Uterus (tissue), 3 donors: ENCODE measurements at regions not wholly inside any gene's neighbourhood (a gene's known extent, or its start where the extent isn't known, plus 50 kb on each side); places are given as distances from the start of the nearest gene placed in this dataset.

Source experiments
- DNase-seq, 2 donors: peaks; one replicate each; pipeline ENCODE4 v3.0.0-alpha.2; 2019 to 2020
- H3K27ac ChIP-seq, 2 donors: fragments of 200-600 bp; sonication (generic); 1 replicate in 1 of 2; 2 replicates in 1 of 2; pipeline ENCODE4 v1.5.1; 2016 to 2018
- H3K27me3 ChIP-seq, 2 donors: fragments of 200-600 bp; sonication (generic); one replicate each; pipeline ENCODE4 v1.5.1; 2018 to 2019; ENCODE audit warnings: control low read depth in 1 of 2
- H3K36me3 ChIP-seq, 2 donors: fragments of 200-600 bp; sonication (generic); one replicate each; pipeline ENCODE4 v1.5.1; 2019; ENCODE audit warnings: control low read depth in 1 of 2
- H3K4me1 ChIP-seq, 2 donors: fragments of 200-600 bp; sonication (generic); one replicate each; pipeline ENCODE4 v1.5.1; 2018 to 2019; ENCODE audit warnings: control low read depth in 1 of 2
- H3K4me3 ChIP-seq, 2 donors: fragments of 200-600 bp; sonication (generic); 1 replicate in 1 of 2; 2 replicates in 1 of 2; pipeline ENCODE4 v1.5.1; 2018 to 2019; ENCODE audit warnings: mild to moderate bottlenecking in 1 of 2
- H3K9me3 ChIP-seq, 2 donors: fragments of 200-600 bp; sonication (generic); one replicate each; pipeline ENCODE4 v1.5.1; 2019; ENCODE audit warnings: control low read depth in 1 of 2
- CTCF ChIP-seq, 4 experiments: fragments of 200-600 bp in 2 of 4; fragments of 450-650 bp in 2 of 4; sonication (generic) in 2 of 4; IDR thresholded peaks; one replicate each; pipeline ENCODE4 v1.5.1; 2016 to 2019; ENCODE audit warnings: antibody characterized with exemption in 4 of 4, mild to moderate bottlenecking in 2 of 4, moderate library complexity in 1 of 4
- POLR2A ChIP-seq, 2 donors: fragments of 450-650 bp; IDR thresholded peaks; one replicate each; pipeline ENCODE4 v1.6.1; 2016; ENCODE audit warnings: antibody characterized with exemption in 2 of 2, mild to moderate bottlenecking in 1 of 2, moderate library complexity in 1 of 2
- intact Hi-C: fragments of 100-400 bp; cut with DNase I; formaldehyde crosslinking; loops from one replicate; pipeline ENCODE4 v1.15.1; 2023; ENCODE audit warnings: low total_unique reads
- donor health status: DM: yes; HTN: yes; CAD: no.

GRCh38 chr2:236859908-236860307 lies 225.8 kb upstream of the COPS8 start:
- H3K27ac ChIP-seq, result no peak overlapping the region
- H3K27me3 ChIP-seq, result no peaks in the 10 kb centered on the region
- DNase-seq, result no peak
- intact Hi-C loops, result no loop called here
- H3K36me3 ChIP-seq, result no peaks in the 10 kb centered on the region
- H3K4me3 ChIP-seq, result no peak overlapping the region
- no peaks in the 10 kb centered on the region for H3K4me1 ChIP-seq
- H3K9me3 ChIP-seq, result no peaks in the 10 kb centered on the region
- TF ChIP-seq POLR2A (IDR thresholded peaks at IDR 0.05), result no peak
- no peak for TF ChIP-seq CTCF (IDR thresholded peaks at IDR 0.05)

- intact Hi-C loops, result no loop called here
- no peak for TF ChIP-seq POLR2A (IDR thresholded peaks at IDR 0.05)
- no peak for TF ChIP-seq CTCF (IDR thresholded peaks at IDR 0.05)
These were observed 224.4 kb upstream of the COPS8 start for GRCh38 chr2:236861196-236861875.

GRCh38 chr2:236861944-236862343 lies 223.7 kb upstream of the COPS8 start:
- TF ChIP-seq POLR2A (IDR thresholded peaks at IDR 0.05) (no peak), CTCF (IDR thresholded peaks at IDR 0.05) (no peak)
- no peaks in the 10 kb centered on the region for H3K4me1 ChIP-seq
- H3K27ac ChIP-seq, result no peak overlapping the region
- no peaks in the 10 kb centered on the region for H3K27me3 ChIP-seq
- H3K36me3 ChIP-seq, result no peaks in the 10 kb centered on the region
- H3K9me3 ChIP-seq, result no peaks in the 10 kb centered on the region
- no peak overlapping the region for H3K4me3 ChIP-seq
- no peak for DNase-seq
- intact Hi-C loops, result no loop called here

More at GRCh38 chr2:236861196-236861875, 224.4 kb upstream of the COPS8 start:
- DNase-seq, result no peak
- Histone ChIP-seq H3K9me3 (no peaks in the 10 kb centered on the region), H3K36me3 (no peaks in the 10 kb centered on the region), H3K4me3 (no peak overlapping the region), H3K27ac (no peak overlapping the region), H3K4me1 (no peaks in the 10 kb centered on the region), H3K27me3 (no peaks in the 10 kb centered on the region)

- no peak for TF ChIP-seq CTCF (IDR thresholded peaks at IDR 0.05)
- no peak for TF ChIP-seq POLR2A (IDR thresholded peaks at IDR 0.05)
- Histone ChIP-seq H3K36me3 (no peaks in the 10 kb centered on the region), H3K9me3 (no peaks in the 10 kb centered on the region), H3K27me3 (no peaks in the 10 kb centered on the region), H3K27ac (no peak overlapping the region), H3K4me1 (no peaks in the 10 kb centered on the region), H3K4me3 (no peak overlapping the region)
- intact Hi-C loops, result no loop called here
- DNase-seq, result no peak
These were observed 223.2 kb upstream of the COPS8 start for GRCh38 chr2:236862526-236862925.

GRCh38 chr2:236862961-236863728 lies 222.5 kb upstream of the COPS8 start:
- TF ChIP-seq CTCF (IDR thresholded peaks at IDR 0.05) (no peak), POLR2A (IDR thresholded peaks at IDR 0.05) (no peak)
- H3K9me3 ChIP-seq, result no peaks in the 10 kb centered on the region
- intact Hi-C loops, result no loop called here
- no peaks in the 10 kb centered on the region for H3K36me3 ChIP-seq
- H3K4me1 ChIP-seq, result no peaks in the 10 kb centered on the region
- no peaks in the 10 kb centered on the region for H3K27me3 ChIP-seq
- no peak overlapping the region for H3K27ac ChIP-seq
- H3K4me3 ChIP-seq, result no peak overlapping the region
- no peak for DNase-seq
